ENCODE measurements at regions not wholly inside any gene's neighbourhood (a gene's known extent, or its start where the extent isn't known, plus 50 kb on each side); places are given as distances from the start of the nearest gene placed in this dataset.

- in situ Hi-C loops (cut with MboI; ENCODE audit: low pct_unique_long_range_greater_than_20kb, low sequenced_read_pairs) = no loop called here
- DNase-seq = no peak
These were observed 473.5 kb upstream of the MYT1L start for GRCh38 chr2:2804528-2804927.

GRCh38 chr2:2801458-2801857 is 470.4 kb upstream of the MYT1L start:
- no peak for DNase-seq
- in situ Hi-C loops (cut with MboI; ENCODE audit: low pct_unique_long_range_greater_than_20kb, low sequenced_read_pairs) = no loop called here

GRCh38 chr2:2800697-2801096 is 469.6 kb upstream of the MYT1L start:
- in situ Hi-C loops (cut with MboI; ENCODE audit: low pct_unique_long_range_greater_than_20kb, low sequenced_read_pairs) = no loop called here
- DNase-seq = no peak

- in situ Hi-C loops (cut with MboI; ENCODE audit: low pct_unique_long_range_greater_than_20kb, low sequenced_read_pairs) = no loop called here
- DNase-seq = no peak
These were observed 468.9 kb upstream of the MYT1L start for GRCh38 chr2:2800001-2800400.

GRCh38 chr2:2799151-2799697 is 468.1 kb upstream of the MYT1L start:
- in situ Hi-C loops (cut with MboI; ENCODE audit: low pct_unique_long_range_greater_than_20kb, low sequenced_read_pairs) = no loop called here
- DNase-seq = no peak

- no peak for DNase-seq
- in situ Hi-C loops (cut with MboI; ENCODE audit: low pct_unique_long_range_greater_than_20kb, low sequenced_read_pairs) = no loop called here
These were observed 467.3 kb upstream of the MYT1L start for GRCh38 chr2:2798337-2798736.

- no peak for DNase-seq
- in situ Hi-C loops (cut with MboI; ENCODE audit: low pct_unique_long_range_greater_than_20kb, low sequenced_read_pairs) = no loop called here
These were observed 466.7 kb upstream of the MYT1L start for GRCh38 chr2:2797797-2798196.

GRCh38 chr2:2796207-2796606 is 465.1 kb upstream of the MYT1L start:
- DNase-seq = no peak
- in situ Hi-C loops (cut with MboI; ENCODE audit: low pct_unique_long_range_greater_than_20kb, low sequenced_read_pairs) = no loop called here

- in situ Hi-C loops (cut with MboI; ENCODE audit: low pct_unique_long_range_greater_than_20kb, low sequenced_read_pairs) = no loop called here
- no peak for DNase-seq
These were observed 464.5 kb upstream of the MYT1L start for GRCh38 chr2:2795438-2796091.

- no peak for DNase-seq
- in situ Hi-C loops (cut with MboI; ENCODE audit: low pct_unique_long_range_greater_than_20kb, low sequenced_read_pairs) = no loop called here
These were observed 463.0 kb upstream of the MYT1L start for GRCh38 chr2:2793925-2794560.

GRCh38 chr2:2793514-2793913 is 462.4 kb upstream of the MYT1L start:
- in situ Hi-C loops (cut with MboI; ENCODE audit: low pct_unique_long_range_greater_than_20kb, low sequenced_read_pairs) = no loop called here

GRCh38 chr2:2791606-2792005 is 460.5 kb upstream of the MYT1L start:
- in situ Hi-C loops (cut with MboI; ENCODE audit: low pct_unique_long_range_greater_than_20kb, low sequenced_read_pairs) = no loop called here
- no peak for DNase-seq

More at GRCh38 chr2:2793514-2793913, 462.4 kb upstream of the MYT1L start:
- DNase-seq = no peak

GRCh38 chr2:2791031-2791430 is 460.0 kb upstream of the MYT1L start:
- DNase-seq = no peak
- in situ Hi-C loops (cut with MboI; ENCODE audit: low pct_unique_long_range_greater_than_20kb, low sequenced_read_pairs) = no loop called here

- in situ Hi-C loops (cut with MboI; ENCODE audit: low pct_unique_long_range_greater_than_20kb, low sequenced_read_pairs) = no loop called here
- no peak for DNase-seq
These were observed 457.0 kb upstream of the MYT1L start for GRCh38 chr2:2788076-2788475.

GRCh38 chr2:2787301-2787907 is 456.3 kb upstream of the MYT1L start:
- DNase-seq = no peak

GRCh38 chr2:2782007-2782406 is 450.9 kb upstream of the MYT1L start:
- no peak for DNase-seq
- in situ Hi-C loops (cut with MboI; ENCODE audit: low pct_unique_long_range_greater_than_20kb, low sequenced_read_pairs) = no loop called here

More at GRCh38 chr2:2787301-2787907, 456.3 kb upstream of the MYT1L start:
- in situ Hi-C loops (cut with MboI; ENCODE audit: low pct_unique_long_range_greater_than_20kb, low sequenced_read_pairs) = no loop called here

GRCh38 chr2:2779727-2780126 is 448.7 kb upstream of the MYT1L start:
- in situ Hi-C loops (cut with MboI; ENCODE audit: low pct_unique_long_range_greater_than_20kb, low sequenced_read_pairs) = no loop called here
- DNase-seq = no peak

GRCh38 chr2:2777876-2778275 is 446.8 kb upstream of the MYT1L start:
- no peak for DNase-seq
- in situ Hi-C loops (cut with MboI; ENCODE audit: low pct_unique_long_range_greater_than_20kb, low sequenced_read_pairs) = no loop called here

GRCh38 chr2:2777213-2777612 is 446.1 kb upstream of the MYT1L start:
- in situ Hi-C loops (cut with MboI; ENCODE audit: low pct_unique_long_range_greater_than_20kb, low sequenced_read_pairs) = no loop called here
- DNase-seq = no peak

- in situ Hi-C loops (cut with MboI; ENCODE audit: low pct_unique_long_range_greater_than_20kb, low sequenced_read_pairs) = no loop called here
- DNase-seq = no peak
These were observed 443.9 kb upstream of the MYT1L start for GRCh38 chr2:2775018-2775417.
